Cardiac muscle cell (in vitro differentiated cells and primary cell): ENCODE measurements at regions not wholly inside any gene's neighbourhood (a gene's known extent, or its start where the extent isn't known, plus 50 kb on each side); places are given as distances from the start of the nearest gene placed in this dataset.

Source experiments
- DNase-seq, 2 donors: peaks; one replicate each; pipeline versions ENCODE4 v3.0.0 to v3.0.0-alpha.2; 2010 to 2017; ENCODE audit warnings: low read depth in 1 of 2, low spot score in 1 of 2
- H3K27ac ChIP-seq: fragments of 200-600 bp; sonication (generic); 2 replicates; pipeline ENCODE4 v1.5.1; 2016
- H3K27me3 ChIP-seq: fragments of 200-600 bp; sonication (generic); 2 replicates; pipeline ENCODE4 v1.6.0; 2016; ENCODE audit warnings: control low read depth
- H3K36me3 ChIP-seq: fragments of 200-600 bp; sonication (generic); 2 replicates; pipeline ENCODE4 v1.5.1; 2016; ENCODE audit warnings: control low read depth
- H3K4me1 ChIP-seq: fragments of 200-600 bp; sonication (generic); 2 replicates; pipeline ENCODE4 v1.8.1; 2017; ENCODE audit warnings: low read depth, mild to moderate bottlenecking, mixed run types
- H3K4me3 ChIP-seq: fragments of 200-600 bp; sonication (generic); 2 replicates; pipeline ENCODE4 v1.5.1; 2016; ENCODE audit warnings: mild to moderate bottlenecking
- H3K9me3 ChIP-seq: fragments of 200-600 bp; sonication (generic); 2 replicates; pipeline ENCODE4 v1.5.1; 2017; ENCODE audit warnings: low read depth, mild to moderate bottlenecking, control low read depth
- CTCF ChIP-seq: IDR thresholded peaks from 2 replicates; pipeline ENCODE4 v1.5.1; 2012; ENCODE audit warnings: low read depth, mild to moderate bottlenecking, low read length

- Histone ChIP-seq H3K4me3 (no peak overlapping the region), H3K4me1 (no peaks in the 10 kb centered on the region), H3K9me3 (no peaks in the 10 kb centered on the region), H3K27ac (no peak overlapping the region), H3K27me3 (no peaks in the 10 kb centered on the region), H3K36me3 (no peaks in the 10 kb centered on the region)
- peak in 1 of 2 donors; percentile 73 for DNase-seq
- TF ChIP-seq CTCF = no peak
Observed at GRCh38 chr12:118714051-118714460, 267.3 kb upstream of the SRRM4 start.

- Histone ChIP-seq H3K9me3 (no peaks in the 10 kb centered on the region), H3K27ac (no peak overlapping the region), H3K4me1 (no peaks in the 10 kb centered on the region), H3K4me3 (no peak overlapping the region), H3K36me3 (no peaks in the 10 kb centered on the region), H3K27me3 (no peaks in the 10 kb centered on the region)
- DNase-seq = no peak
- no peak for TF ChIP-seq CTCF
Observed at GRCh38 chr12:118714500-118714899, 266.8 kb upstream of the SRRM4 start.

- no peaks in the 10 kb centered on the region for H3K4me1 ChIP-seq
- DNase-seq = no peak
- no peak overlapping the region for H3K4me3 ChIP-seq
- no peaks in the 10 kb centered on the region for H3K36me3 ChIP-seq
- no peak overlapping the region for H3K27ac ChIP-seq
- no peaks in the 10 kb centered on the region for H3K27me3 ChIP-seq
- no peak for TF ChIP-seq CTCF
- no peaks in the 10 kb centered on the region for H3K9me3 ChIP-seq
Observed at GRCh38 chr12:118715647-118716046, 265.7 kb upstream of the SRRM4 start.

DNA sequence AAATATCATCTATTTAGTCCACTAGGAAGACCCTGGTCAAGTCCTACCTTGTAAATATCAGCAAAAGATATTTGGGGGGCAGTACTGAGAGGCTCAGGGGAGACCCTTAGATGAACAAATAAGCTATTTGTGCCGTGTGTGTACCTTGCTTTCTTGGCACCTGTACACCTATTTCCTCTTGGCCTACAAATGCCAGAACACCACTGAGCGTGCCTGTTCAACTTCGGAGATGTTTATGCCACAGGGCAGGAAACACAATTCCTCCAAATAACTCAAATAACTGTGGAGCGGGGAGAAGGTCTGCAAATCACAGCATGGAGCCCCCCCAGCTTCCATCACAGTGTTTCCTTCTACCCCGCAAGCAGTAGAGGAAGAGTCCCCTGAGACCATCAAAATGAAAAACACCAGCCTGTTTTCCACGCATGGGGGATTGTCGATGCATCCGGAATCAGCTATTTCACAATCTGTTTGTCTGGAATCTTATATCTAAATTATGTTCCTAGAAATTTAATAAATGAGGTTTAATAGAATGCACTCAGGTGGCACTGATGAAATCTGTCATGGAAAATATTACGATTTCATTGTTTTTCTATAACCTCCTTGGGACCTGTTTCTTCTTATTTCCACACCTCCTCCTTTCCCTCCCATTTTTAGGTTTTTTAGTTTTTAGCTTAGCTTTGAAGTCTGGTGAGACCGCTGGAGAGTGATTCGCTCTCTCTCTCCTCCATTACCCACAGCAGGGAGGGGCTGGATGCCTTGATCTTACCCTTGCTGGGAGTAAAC lies 254.0 kb upstream of the SRRM4 start:
- Histone ChIP-seq H3K4me1 (no peaks in the 10 kb centered on the region), H3K27ac (no peak overlapping the region), H3K9me3 (no peaks in the 10 kb centered on the region), H3K36me3 (no peaks in the 10 kb centered on the region), H3K27me3 (no peaks in the 10 kb centered on the region), H3K4me3 (no peak overlapping the region)
- no peak for DNase-seq
- no peak for TF ChIP-seq CTCF

GRCh38 chr12:118727979-118728366 lies 253.4 kb upstream of the SRRM4 start:
- Histone ChIP-seq H3K27ac (no peak overlapping the region), H3K36me3 (no peaks in the 10 kb centered on the region), H3K27me3 (no peaks in the 10 kb centered on the region), H3K9me3 (no peaks in the 10 kb centered on the region), H3K4me3 (no peak overlapping the region), H3K4me1 (no peaks in the 10 kb centered on the region)
- no peak for DNase-seq
- TF ChIP-seq CTCF = no peak

DNA sequence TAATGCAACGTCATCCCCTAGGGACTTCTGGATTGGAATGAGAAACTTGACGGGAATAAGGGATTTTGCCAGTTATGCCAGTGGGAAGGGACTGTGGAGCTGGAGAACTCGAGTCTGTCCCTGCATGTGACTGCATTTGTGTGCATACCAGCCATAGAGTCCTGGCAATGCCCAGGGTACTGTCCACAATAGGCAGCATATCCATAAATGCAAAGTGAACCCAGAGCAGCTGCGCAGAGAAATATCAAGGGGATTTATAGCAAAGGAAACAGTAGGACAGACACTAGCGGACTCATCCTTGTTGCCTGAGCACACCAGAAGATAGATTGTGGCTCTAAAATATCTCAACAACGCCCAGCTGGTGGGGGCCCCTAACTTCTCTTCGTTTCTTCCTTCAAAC lies 247.1 kb upstream of the SRRM4 start:
- H3K4me1 ChIP-seq = no peaks in the 10 kb centered on the region
- TF ChIP-seq CTCF = no peak
- no peak overlapping the region for H3K27ac ChIP-seq
- H3K4me3 ChIP-seq = no peak overlapping the region
- no peaks in the 10 kb centered on the region for H3K9me3 ChIP-seq
- no peaks in the 10 kb centered on the region for H3K36me3 ChIP-seq
- DNase-seq = no peak
- H3K27me3 ChIP-seq = no peaks in the 10 kb centered on the region
